Astrocyte of the cerebellum (primary cell): ENCODE measurements at regions not wholly inside any gene's neighbourhood (a gene's known extent, or its start where the extent isn't known, plus 50 kb on each side); places are given as distances from the start of the nearest gene placed in this dataset.

ENCODE experiments used
- DNase-seq: peaks from one replicate; pipeline ENCODE4 v3.0.0-alpha.2; 2011; ENCODE audit warnings: low read depth
- H3K4me3 ChIP-seq: 2 replicates; pipeline ENCODE4 v1.5.1; 2011; ENCODE audit warnings: mild to moderate bottlenecking, low read depth, low read length, moderate library complexity
- CTCF ChIP-seq: IDR thresholded peaks from 2 replicates; pipeline ENCODE4 v1.5.1; 2012; ENCODE audit warnings: low read length, low read depth, moderate library complexity, mild to moderate bottlenecking; ENCODE audit errors: missing control alignments
- in situ Hi-C: cut with HindIII; loops from 2 replicates; pipeline ENCODE4 v1.10.0; 2017; ENCODE audit warnings: low sequenced_read_pairs

GRCh38 chr6:93086351-93086750 is 333.0 kb downstream of the EPHA7 start:
- no peak for DNase-seq
- no peak overlapping the region for H3K4me3 ChIP-seq
- TF ChIP-seq CTCF = no peak
- in situ Hi-C loops = no loop called here

- DNase-seq = no peak
- no peak overlapping the region for H3K4me3 ChIP-seq
- TF ChIP-seq CTCF = no peak
- in situ Hi-C loops = no loop called here
Observed at GRCh38 chr6:93083337-93084230, 335.8 kb downstream of the EPHA7 start.

GRCh38 chr6:93081901-93082300 is 337.5 kb downstream of the EPHA7 start:
- H3K4me3 ChIP-seq = no peak overlapping the region
- DNase-seq = no peak
- TF ChIP-seq CTCF = no peak
- in situ Hi-C loops = no loop called here

GRCh38 chr6:93079061-93079460 is 340.3 kb downstream of the EPHA7 start:
- in situ Hi-C loops = no loop called here
- no peak for DNase-seq
- no peak overlapping the region for H3K4me3 ChIP-seq
- no peak for TF ChIP-seq CTCF

GRCh38 chr6:93073811-93074210 is 345.5 kb downstream of the EPHA7 start:
- no peak for DNase-seq
- no peak overlapping the region for H3K4me3 ChIP-seq
- in situ Hi-C loops = no loop called here
- TF ChIP-seq CTCF = no peak

- no peak overlapping the region for H3K4me3 ChIP-seq
- no peak for TF ChIP-seq CTCF
- in situ Hi-C loops = no loop called here
- DNase-seq = no peak
Observed at GRCh38 chr6:93069856-93070255, 349.5 kb downstream of the EPHA7 start.
